Stomach (tissue), 8 donors: ENCODE measurements at regions not wholly inside any gene's neighbourhood (a gene's known extent, or its start where the extent isn't known, plus 50 kb on each side); places are given as distances from the start of the nearest gene placed in this dataset.

ENCODE experiments used
- DNase-seq, 2 donors: peaks; one replicate each; pipeline versions ENCODE4 v3.0.0 to v3.0.0-alpha.2; 2013 to 2019
- H3K27ac ChIP-seq, 5 donors: fragments of 200-600 bp in 4 of 5; sonication (generic) in 4 of 5; one replicate each; pipeline ENCODE4 v1.5.1; 2013 to 2019; ENCODE audit warnings: mild to moderate bottlenecking in 1 of 5, moderate library complexity in 1 of 5
- H3K27me3 ChIP-seq, 3 donors: fragments of 200-600 bp; sonication (generic); one replicate each; pipeline ENCODE4 v1.5.1; 2017 to 2019; ENCODE audit warnings: mixed run types in 1 of 3
- H3K36me3 ChIP-seq, 4 donors: fragments of 200-600 bp; sonication (generic); 1 replicate in 3 of 4; 2 replicates in 1 of 4; pipeline ENCODE4 v1.5.1; 2016 to 2019
- H3K4me1 ChIP-seq, 4 donors: fragments of 200-600 bp; sonication (generic); one replicate each; pipeline ENCODE4 v1.5.1; 2016 to 2019
- H3K4me3 ChIP-seq, 4 donors: fragments of 200-600 bp; sonication (generic) in 3 of 4; one replicate each; pipeline ENCODE4 v1.5.1; 2016 to 2019; ENCODE audit warnings: mild to moderate bottlenecking in 1 of 4
- H3K9me3 ChIP-seq, 4 donors: fragments of 200-600 bp; sonication (generic); one replicate each; pipeline ENCODE4 v1.5.1; 2016 to 2019
- CTCF ChIP-seq, 7 experiments: fragments of 450-650 bp in 4 of 7; fragments of 200-600 bp in 3 of 7; sonication (generic) in 3 of 7; IDR thresholded peaks; one replicate each; pipeline ENCODE4 v1.5.1; 2016 to 2019; ENCODE audit warnings: antibody characterized with exemption in 7 of 7, control low read depth in 2 of 7, mild to moderate bottlenecking in 1 of 7
- EP300 ChIP-seq: sonication (generic); formaldehyde crosslinking; IDR thresholded peaks from one replicate; pipeline ENCODE4 v1.6.1; 2017; ENCODE audit warnings: antibody characterized with exemption
- POLR2A ChIP-seq, 4 donors: fragments of 450-650 bp; IDR thresholded peaks; one replicate each; pipeline ENCODE4 v1.6.1; 2016; ENCODE audit warnings: antibody characterized with exemption in 4 of 4, control low read depth in 2 of 4, mild to moderate bottlenecking in 1 of 4, moderate library complexity in 1 of 4
- POLR2AphosphoS5 ChIP-seq, 3 donors: sonication (generic); formaldehyde crosslinking; IDR thresholded peaks; one replicate each; pipeline ENCODE4 v1.6.1; 2016; ENCODE audit warnings: antibody characterized with exemption in 3 of 3
- whole genome bisulfite sequencing, 5 donors: extraction: QIAGEN DNeasy Blood & Tissue Kit in 3 of 5; methylation state at CpG; one replicate each; pipeline versions ENCODE4 v1.1.5 to v1.1.7; 2013 to 2018; 5-methylcytosine and 5-hydroxymethylcytosine counted together
- intact Hi-C: fragments of 100-400 bp; cut with DNase I; formaldehyde crosslinking; loops from one replicate; pipeline ENCODE4 v1.15.1; 2023; ENCODE audit warnings: low total_unique reads
- donor health status: healthy with polysubstance abuse.
- donor health status: Bipolar disorder and iron deficiency.
- donor health status: healthy.

GRCh38 chr3:102159810-102160451 lies 274.9 kb upstream of the ZPLD1 start:
- no peaks in the 10 kb centered on the region for H3K36me3 ChIP-seq
- no peak overlapping the region for H3K4me3 ChIP-seq
- H3K4me1 ChIP-seq, result peaks cover 4 to 19% (median 14%) of the 10 kb centered on the region in 4 donors
- no peak overlapping the region for H3K27ac ChIP-seq
- WGBS, 5 donors, result 93 to 100% (median 98%) methylated on average over 1 of the region's 1 CpG
- DNase-seq, result no peak
- intact Hi-C loops, result no loop called here
- H3K27me3 ChIP-seq, result no peaks in the 10 kb centered on the region
- no peaks in the 10 kb centered on the region for H3K9me3 ChIP-seq
- TF ChIP-seq POLR2AphosphoS5 (IDR thresholded peaks at IDR 0.05) (no peak), POLR2A (IDR thresholded peaks at IDR 0.05) (no peak), CTCF (IDR thresholded peaks at IDR 0.05) (no peak), EP300 (no peak)

GRCh38 chr3:102161384-102162006 lies 273.3 kb upstream of the ZPLD1 start:
- no peak overlapping the region for H3K4me3 ChIP-seq
- no peak overlapping the region for H3K27ac ChIP-seq
- DNase-seq, result no peak
- no peaks in the 10 kb centered on the region for H3K27me3 ChIP-seq
- H3K4me1 ChIP-seq, result peaks cover 4 to 19% (median 14%) of the 10 kb centered on the region in 4 donors
- TF ChIP-seq EP300 (no peak), POLR2A (IDR thresholded peaks at IDR 0.05) (no peak), CTCF (IDR thresholded peaks at IDR 0.05) (no peak)
- no peaks in the 10 kb centered on the region for H3K9me3 ChIP-seq
- no peaks in the 10 kb centered on the region for H3K36me3 ChIP-seq
- intact Hi-C loops, result no loop called here
- WGBS, 5 donors, result 84 to 87% (median 86%) methylated on average over 5 of the region's 5 CpGs

GRCh38 chr3:102162251-102162650 lies 272.6 kb upstream of the ZPLD1 start:
- Histone ChIP-seq H3K36me3 (no peaks in the 10 kb centered on the region), H3K27me3 (no peaks in the 10 kb centered on the region), H3K9me3 (no peaks in the 10 kb centered on the region), H3K4me3 (no peak overlapping the region), H3K4me1 (peaks cover 4 to 19% (median 14%) of the 10 kb centered on the region in 4 donors), H3K27ac (peak overlapping the region in 3 of 5 donors; percentile 33 to 74 (median 69))
- no peak for DNase-seq
- intact Hi-C loops, result no loop called here
- TF ChIP-seq EP300 (no peak), POLR2AphosphoS5 (IDR thresholded peaks at IDR 0.05) (no peak), POLR2A (IDR thresholded peaks at IDR 0.05) (no peak), CTCF (IDR thresholded peaks at IDR 0.05) (no peak)

- intact Hi-C loops, result no loop called here
- no peak for TF ChIP-seq EP300
- no peak for TF ChIP-seq POLR2AphosphoS5 (IDR thresholded peaks at IDR 0.05)
- no peak for TF ChIP-seq CTCF (IDR thresholded peaks at IDR 0.05)
- TF ChIP-seq POLR2A (IDR thresholded peaks at IDR 0.05), result no peak
- H3K4me3 ChIP-seq, result no peak overlapping the region
- peaks cover 4 to 19% (median 14%) of the 10 kb centered on the region in 4 donors for H3K4me1 ChIP-seq
- H3K36me3 ChIP-seq, result no peaks in the 10 kb centered on the region
- H3K9me3 ChIP-seq, result no peaks in the 10 kb centered on the region
- no peaks in the 10 kb centered on the region for H3K27me3 ChIP-seq
- H3K27ac ChIP-seq, result peak overlapping the region; percentile 33 to 74 (median 45)
- DNase-seq, result peak; percentile 38 to 88
- 0 to 13% (median 6%) methylated on average over 1 of the region's 1 CpG for WGBS, 5 donors
Measured at GRCh38 chr3:102163039-102163817, 271.6 kb upstream of the ZPLD1 start.
